Hematopoietic multipotent progenitor cell treated with erythropoietin and hydrocortisone succinate and interleukin-3 and kit ligand, for 8 days (in vitro differentiated cells): ENCODE measurements at regions not wholly inside any gene's neighbourhood (a gene's known extent, or its start where the extent isn't known, plus 50 kb on each side); places are given as distances from the start of the nearest gene placed in this dataset.
"Not testable (repeated sequence)": the region's sequence is repeated elsewhere in the genome, so short reads cannot be mapped to it uniquely, and the experiment has no call there.

Experiments used
- DNase-seq: peaks from one replicate; pipeline ENCODE4 v3.0.0-alpha.2; 2015

GRCh38 chr13:64087624-64088023 is 2672.0 kb upstream of the PCDH20 start:
- no peak for DNase-seq

- DNase-seq, result no peak
Measured at GRCh38 chr13:64083811-64084210, 2668.2 kb upstream of the PCDH20 start.

GRCh38 chr13:64083396-64083795 is 2667.7 kb upstream of the PCDH20 start:
- no peak for DNase-seq

DNA sequence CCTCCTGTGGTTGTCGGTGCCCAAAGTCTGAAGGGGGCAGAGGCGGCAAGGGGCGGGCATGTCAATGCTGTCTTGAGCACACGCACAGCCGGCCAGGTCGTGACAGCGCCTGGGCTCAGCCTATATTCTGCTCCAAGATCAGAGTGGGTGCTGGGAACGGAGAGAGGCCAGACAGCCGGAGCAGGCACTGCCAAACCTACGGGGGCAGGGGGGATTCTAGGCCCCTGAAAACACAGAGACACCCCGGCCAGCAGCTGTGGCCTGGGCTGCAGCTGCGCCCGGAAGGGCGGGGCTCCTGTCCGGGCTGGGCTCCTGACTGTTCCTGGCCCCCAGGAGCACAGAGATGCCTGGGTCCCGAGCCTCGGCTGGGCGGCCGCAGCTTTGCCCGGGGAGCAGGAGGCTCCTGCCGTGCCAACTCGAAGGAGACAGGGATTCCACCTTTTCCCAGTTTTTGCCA is 2662.9 kb upstream of the PCDH20 start:
- no peak for DNase-seq

DNA sequence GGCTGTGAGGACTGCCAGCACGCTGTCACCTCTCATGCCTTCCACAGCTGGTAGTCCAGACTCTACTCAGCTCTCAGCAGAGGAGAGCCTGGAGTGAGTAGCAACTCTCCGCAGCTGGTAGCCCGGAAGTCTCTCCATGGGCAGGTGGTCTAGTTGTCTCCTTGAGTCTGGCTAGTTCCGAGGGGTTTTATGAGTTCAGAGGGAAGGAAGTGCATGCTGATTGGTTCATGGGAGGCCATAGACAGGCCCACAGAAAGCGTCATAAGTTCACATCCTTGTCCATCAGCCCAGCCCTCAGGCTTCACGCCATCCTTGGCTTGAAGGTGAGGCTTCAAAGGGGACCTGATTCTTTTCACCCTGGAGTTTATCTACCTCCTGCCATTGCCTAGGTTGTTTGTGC is 2662.4 kb upstream of the PCDH20 start:
- no peak for DNase-seq

DNA sequence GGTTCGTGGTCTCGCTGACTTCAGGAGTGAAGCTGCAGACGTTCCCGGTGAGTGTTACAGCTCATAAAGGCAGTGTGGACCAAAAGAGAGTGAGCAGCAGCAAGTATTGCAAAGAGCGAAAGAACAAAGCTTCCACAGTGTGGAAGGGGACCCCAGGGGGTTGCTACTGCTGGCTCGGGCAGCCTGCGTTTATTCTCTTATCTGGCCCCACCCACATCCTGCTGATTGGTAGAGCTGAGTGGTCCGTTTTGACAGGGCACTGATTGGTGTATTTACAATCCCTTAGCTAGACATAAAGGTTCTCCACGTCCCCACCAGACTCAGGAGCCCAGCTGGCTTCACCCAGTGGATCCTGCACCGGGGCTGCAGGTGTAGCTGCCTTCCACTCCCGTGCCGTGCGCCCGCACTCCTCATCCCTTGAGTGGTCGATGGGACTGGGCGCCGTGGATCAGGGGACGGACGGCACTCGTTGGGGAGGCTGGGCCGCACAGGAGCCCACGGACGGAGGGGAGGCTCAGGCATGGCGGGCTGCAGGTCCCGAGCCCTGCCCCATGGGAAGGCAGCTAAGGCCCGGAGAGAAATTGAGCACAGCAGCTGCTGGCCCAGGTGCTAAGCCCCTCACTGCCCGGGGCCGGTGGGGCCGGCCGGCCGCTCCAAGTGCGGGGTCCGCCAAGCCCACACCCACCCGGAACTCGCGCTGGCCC is 2661.6 kb upstream of the PCDH20 start:
- not testable (repeated sequence) for DNase-seq

DNA sequence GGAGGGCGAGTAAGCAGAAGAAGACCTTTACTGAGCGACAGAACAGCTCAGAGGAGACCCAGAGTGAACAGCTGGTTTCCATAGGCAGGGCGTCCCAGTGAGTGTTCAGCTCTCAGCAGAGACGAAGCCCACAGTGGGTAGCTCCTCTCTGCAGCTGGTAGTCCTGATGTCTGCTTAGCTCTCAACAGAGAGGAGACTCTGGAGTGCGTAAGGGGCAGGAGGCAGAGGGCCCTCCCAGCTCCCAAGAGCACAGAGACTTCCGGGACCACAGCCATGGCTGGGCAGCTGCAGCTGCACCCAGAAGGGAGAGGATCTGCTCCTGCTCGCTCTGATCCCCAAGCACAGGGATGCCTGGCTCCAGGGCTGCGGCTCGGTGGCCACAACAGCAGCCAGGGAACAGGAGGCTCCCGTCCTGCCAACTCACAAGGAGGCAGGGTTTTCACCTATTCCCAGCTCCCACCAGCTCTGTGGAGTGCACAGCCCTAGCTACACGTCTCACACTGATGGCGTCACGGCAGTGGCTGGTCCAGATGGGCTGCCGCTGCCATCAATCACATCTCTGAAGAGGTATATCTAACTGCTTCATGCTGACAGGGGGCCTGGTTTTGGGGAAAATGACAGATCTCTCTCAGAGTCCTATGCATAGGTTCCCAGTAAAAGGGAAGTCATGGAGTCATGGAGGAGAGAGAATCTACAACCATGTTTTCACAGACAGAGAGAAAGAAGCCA is 2660.1 kb upstream of the PCDH20 start:
- no peak for DNase-seq

DNA sequence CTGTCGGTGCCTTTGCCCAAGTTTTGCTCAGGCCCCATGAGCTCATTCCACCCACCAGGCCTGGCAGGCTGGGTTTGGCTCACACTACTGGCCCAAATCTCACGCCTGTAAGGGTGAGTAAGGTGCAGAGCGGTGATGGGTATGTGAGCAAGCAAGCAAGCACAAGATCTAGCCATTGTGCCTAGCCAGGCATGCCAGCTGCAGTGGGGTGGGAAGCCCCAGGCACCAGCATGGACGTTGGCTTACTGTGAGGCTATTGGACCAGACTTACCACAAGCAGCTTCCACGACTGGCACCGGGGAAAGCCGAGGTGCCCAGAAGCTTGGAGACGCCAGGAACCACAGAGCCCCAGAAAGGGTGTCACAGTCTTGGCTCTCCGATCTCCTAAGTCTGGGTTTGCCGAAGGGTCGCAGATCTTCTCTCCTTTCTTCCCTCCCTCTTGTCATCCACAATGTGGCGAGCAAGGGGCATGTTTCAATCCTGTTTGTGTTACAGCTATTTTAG is 2659.4 kb upstream of the PCDH20 start:
- DNase-seq, result no peak

GRCh38 chr13:64073203-64073602 is 2657.6 kb upstream of the PCDH20 start:
- DNase-seq, result no peak

- DNase-seq, result no peak
Measured at GRCh38 chr13:64071352-64071751, 2655.7 kb upstream of the PCDH20 start.

GRCh38 chr13:64069892-64070291 is 2654.2 kb upstream of the PCDH20 start:
- no peak for DNase-seq

DNA sequence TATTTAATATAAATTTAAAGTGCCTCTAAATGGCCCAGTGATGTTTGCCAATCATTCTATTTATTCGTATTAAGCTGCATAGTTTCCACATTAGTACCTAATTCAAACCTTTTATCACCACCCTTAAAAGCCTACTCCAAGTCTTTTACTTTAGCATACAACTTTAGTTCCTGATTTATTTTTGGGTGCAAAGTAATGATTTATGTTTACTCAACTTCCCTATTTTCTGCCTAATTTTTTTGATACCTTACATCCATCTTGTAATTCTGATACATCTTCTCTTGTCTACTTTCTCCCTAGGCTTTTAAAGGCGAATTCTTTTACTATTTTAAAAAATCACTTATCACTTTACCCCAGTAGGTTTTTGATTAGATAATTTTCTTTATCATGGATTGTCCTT is 2651.1 kb upstream of the PCDH20 start:
- DNase-seq, result no peak

GRCh38 chr13:64061649-64062048 is 2646.0 kb upstream of the PCDH20 start:
- DNase-seq, result no peak

DNA sequence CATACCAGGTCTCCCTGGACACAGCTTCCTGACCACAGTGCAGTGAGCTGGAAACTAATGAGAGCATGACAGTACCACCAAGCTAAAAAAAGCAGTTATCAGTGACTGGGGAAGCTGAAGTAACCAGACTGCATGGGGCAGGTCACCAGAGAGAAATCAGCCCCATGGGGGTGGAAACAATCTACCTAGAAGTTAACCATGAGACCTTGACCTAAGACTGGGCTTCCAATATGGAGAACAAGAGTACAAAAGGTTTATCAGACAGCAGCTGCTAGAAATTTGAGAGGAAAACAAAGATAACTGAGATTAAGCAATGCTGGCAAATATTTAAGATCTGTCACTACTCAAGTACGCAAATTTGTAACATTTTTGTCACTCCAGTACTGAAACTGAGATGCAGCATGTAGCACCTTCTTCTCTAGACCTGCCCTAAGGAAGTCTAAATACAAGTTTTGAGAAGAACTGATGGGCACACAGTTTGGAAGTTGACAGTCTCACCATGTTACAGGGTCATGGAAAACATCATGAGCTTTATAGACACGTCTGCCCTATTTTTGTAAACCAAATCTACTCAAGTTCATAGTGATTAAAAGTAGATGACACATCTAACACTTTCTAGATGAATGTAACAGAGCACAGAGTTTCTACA is 2641.8 kb upstream of the PCDH20 start:
- no peak for DNase-seq

GRCh38 chr13:64054321-64054720 is 2638.7 kb upstream of the PCDH20 start:
- no peak for DNase-seq

DNA sequence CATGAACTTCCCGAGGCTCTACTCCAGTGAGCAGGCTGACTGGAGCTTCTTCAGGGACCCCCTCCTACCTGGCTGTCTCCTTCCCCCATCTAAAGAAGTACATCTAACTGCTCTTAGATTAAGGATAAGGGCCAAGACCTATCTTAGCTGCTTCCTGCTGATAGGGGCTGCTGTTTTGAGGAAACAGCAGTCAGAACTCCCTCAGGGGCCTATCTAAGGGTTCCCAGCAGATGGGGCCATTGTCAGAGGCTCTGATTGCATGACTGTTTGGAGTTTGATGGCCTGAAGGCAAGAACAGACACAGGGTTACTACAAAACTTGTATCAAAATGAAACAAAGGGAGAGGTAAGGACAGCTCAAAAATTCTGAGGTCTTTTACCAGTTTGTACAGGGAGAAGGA is 2636.9 kb upstream of the PCDH20 start:
- no peak for DNase-seq

GRCh38 chr13:64051278-64051677 is 2635.6 kb upstream of the PCDH20 start:
- DNase-seq, result no peak

- DNase-seq, result no peak
Measured at GRCh38 chr13:64041296-64041695, 2625.6 kb upstream of the PCDH20 start.

DNA sequence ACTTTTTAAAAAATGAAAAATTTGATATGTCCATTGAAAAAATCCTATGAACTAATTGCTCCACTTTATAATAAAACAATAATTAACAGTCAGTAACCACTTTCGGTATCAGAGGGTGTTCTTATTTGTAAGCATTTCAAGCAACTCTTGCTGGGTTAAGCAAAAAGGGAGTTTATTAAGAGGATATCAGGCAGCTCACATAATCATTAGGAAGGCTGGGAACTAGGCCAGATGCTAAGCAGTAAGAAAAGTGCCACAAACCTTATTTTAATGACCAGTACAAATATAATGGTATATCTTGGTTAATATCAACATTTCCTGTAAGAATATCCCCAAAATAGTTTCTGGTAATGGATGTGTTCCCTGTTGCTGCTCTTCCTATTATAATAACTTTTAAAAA is 2618.3 kb upstream of the PCDH20 start:
- DNase-seq, result no peak

- no peak for DNase-seq
Measured at GRCh38 chr13:64029343-64030093, 2613.9 kb upstream of the PCDH20 start.

DNA sequence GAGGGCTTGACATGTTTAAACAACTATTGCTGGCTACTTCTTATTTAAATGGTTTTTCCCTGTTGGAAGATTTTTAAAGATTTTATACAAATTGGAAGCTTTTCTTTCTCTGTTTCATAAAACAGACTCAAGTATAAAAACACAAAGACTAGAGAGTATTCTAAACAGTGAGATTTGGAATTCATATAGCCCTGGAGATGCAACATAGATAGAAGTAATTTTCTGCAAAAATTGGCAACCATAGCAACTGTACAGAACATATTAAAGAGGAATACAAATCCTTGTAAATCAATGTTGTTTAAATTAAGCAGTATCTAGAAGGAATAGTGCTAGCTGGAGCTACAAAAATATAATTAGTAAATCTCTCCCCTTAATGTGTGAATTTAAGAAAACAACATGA is 2612.9 kb upstream of the PCDH20 start:
- DNase-seq, result no peak

DNA sequence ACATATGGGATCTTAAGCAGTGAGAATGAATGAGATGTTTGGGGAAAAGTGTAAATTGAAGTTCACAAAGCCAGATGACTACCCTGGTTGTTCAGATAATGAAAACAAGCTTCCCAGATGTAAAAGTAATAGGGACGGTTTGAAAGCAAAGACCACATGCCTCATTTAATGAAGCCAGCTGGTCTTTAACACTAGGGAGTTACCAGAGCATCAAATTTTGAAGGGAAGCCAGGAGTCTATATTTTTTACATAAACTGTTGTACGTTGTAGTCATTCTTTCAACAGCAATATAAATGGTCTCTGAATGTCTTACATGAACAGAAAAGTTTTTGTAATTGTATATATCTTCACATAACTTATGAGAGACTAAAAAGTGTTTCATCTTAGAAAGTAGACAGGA is 2604.5 kb upstream of the PCDH20 start:
- no peak for DNase-seq

DNA sequence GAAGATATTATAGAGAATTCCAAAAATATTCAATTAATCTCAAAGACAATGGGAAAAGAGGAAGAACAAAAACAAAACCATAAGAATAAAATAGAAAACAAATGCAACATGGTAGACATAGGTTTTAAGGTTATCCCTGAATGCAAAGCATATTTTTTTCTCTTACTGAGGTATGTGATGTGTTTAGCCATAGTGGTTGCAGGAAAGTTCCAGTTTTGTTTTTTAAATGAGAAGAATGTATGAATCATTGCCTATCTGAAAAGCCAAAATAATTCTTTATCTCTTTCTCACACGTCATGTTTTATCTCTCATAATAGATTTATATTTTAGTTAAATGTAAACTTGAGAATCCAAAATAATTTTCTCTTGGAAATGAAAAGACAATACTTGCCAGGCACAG is 2591.7 kb upstream of the PCDH20 start:
- no peak for DNase-seq
